BLaER1 (cell line): ENCODE measurements at regions not wholly inside any gene's neighbourhood (a gene's known extent, or its start where the extent isn't known, plus 50 kb on each side); places are given as distances from the start of the nearest gene placed in this dataset.
"Not testable (repeated sequence)": the region's sequence is repeated elsewhere in the genome, so short reads cannot be mapped to it uniquely, and the experiment has no call there.

Experiments
- H3K27ac ChIP-seq: shearing (Covaris generic); formaldehyde crosslinking; 2 replicates; pipeline ENCODE4 v1.8.1; 2022
- H3K27me3 ChIP-seq: shearing (Covaris generic); formaldehyde crosslinking; 2 replicates; pipeline ENCODE4 v1.8.1; 2022
- H3K36me3 ChIP-seq: shearing (Covaris generic); formaldehyde crosslinking; 2 replicates; pipeline ENCODE4 v1.8.1; 2022
- H3K4me1 ChIP-seq: shearing (Covaris generic); formaldehyde crosslinking; 2 replicates; pipeline ENCODE4 v1.8.1; 2022
- H3K4me2 ChIP-seq: shearing (Covaris generic); formaldehyde crosslinking; 2 replicates; pipeline ENCODE4 v1.8.1; 2022
- H3K4me3 ChIP-seq: shearing (Covaris generic); formaldehyde crosslinking; 2 replicates; pipeline ENCODE4 v1.8.1; 2022
- H3K9ac ChIP-seq: shearing (Covaris generic); formaldehyde crosslinking; 2 replicates; pipeline ENCODE4 v1.8.1; 2022
- H3K9me3 ChIP-seq: shearing (Covaris generic); formaldehyde crosslinking; 2 replicates; pipeline ENCODE4 v1.8.1; 2022
- H4K20me1 ChIP-seq: shearing (Covaris generic); formaldehyde crosslinking; 2 replicates; pipeline ENCODE4 v1.8.1; 2022
- Cebpa-rat ChIP-seq: shearing (Covaris generic); IDR thresholded peaks from 2 replicates; pipeline ENCODE4 v1.8.1; 2022

DNA sequence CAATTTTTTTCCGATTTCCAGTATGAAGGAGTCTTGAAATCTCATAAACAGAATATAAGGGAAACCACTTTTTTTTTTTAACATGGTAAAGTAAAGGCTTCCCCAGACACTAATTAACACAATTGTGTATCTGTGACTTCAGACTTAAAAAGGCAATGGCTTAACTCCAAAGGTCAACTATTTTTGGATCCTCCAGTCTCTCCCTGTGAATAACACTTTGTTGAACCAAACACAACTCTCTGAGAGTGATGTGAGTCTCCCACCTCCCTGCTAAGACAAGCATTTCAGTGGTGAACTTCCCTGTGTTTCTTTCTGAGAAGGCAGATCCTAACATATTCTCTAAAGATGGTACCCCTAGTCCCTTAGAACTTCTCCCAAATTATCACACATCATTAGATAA, 219.6 kb upstream of the RBBP8 start:
- H3K4me3 ChIP-seq = no peak overlapping the region
- H3K27ac ChIP-seq = no peak overlapping the region
- no peaks in the 10 kb centered on the region for H3K36me3 ChIP-seq
- H3K4me2 ChIP-seq = no peak overlapping the region
- H3K27me3 ChIP-seq = no peaks in the 10 kb centered on the region
- H4K20me1 ChIP-seq = no peaks in the 10 kb centered on the region
- no peak overlapping the region for H3K9ac ChIP-seq
- TF ChIP-seq Cebpa-rat = no peak
- no peaks in the 10 kb centered on the region for H3K9me3 ChIP-seq
- no peaks in the 10 kb centered on the region for H3K4me1 ChIP-seq

DNA sequence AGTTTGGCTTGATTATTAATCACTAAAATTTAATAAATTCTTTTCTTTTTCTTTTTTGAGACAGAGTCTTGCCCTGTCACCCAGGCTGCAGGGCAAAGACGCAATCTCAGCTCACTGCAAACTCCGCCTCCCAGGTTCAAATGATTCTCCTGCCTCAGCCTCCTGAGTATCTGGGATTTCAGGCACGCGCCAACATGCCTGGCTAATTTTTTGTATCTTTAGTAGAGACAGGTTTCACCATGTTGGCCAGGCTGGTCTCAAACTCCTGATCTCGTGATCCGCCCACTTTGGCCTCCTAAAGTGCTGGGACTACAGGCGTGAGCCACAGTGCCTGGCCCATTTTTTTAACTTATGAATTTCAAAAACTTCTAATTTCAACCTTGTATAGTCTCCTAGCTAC, 215.6 kb upstream of the RBBP8 start:
- H3K9ac ChIP-seq, H3K4me2 ChIP-seq, H3K4me3 ChIP-seq, H4K20me1 ChIP-seq, H3K27ac ChIP-seq, H3K27me3 ChIP-seq, H3K4me1 ChIP-seq, H3K36me3 ChIP-seq, H3K9me3 ChIP-seq: not testable (repeated sequence)

DNA sequence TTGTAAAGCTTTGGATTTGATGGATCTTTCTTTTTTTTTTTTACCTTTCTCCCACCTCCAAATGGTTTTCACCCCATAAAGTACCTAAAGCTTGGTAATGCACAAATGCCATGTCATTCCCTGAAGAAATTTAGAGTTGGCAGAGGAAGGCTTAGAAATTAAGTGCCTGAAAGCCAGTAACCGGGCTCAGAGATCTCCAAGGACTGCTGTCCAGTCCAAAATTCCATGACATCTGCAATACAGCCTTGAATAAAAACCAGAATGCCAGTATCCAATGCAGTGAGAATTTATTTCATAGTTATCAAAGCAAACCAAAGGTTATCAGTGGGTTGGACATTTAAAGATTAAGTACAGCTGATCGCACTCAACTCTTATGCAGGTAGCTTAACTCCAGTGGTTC, 209.9 kb upstream of the RBBP8 start:
- TF ChIP-seq Cebpa-rat = no peak
- no peaks in the 10 kb centered on the region for H3K36me3 ChIP-seq

GRCh38 chr18:22723773-22724172, 209.4 kb upstream of the RBBP8 start:
- Histone ChIP-seq H3K4me1 (no peaks in the 10 kb centered on the region), H3K4me3 (no peak overlapping the region), H4K20me1 (no peaks in the 10 kb centered on the region), H3K9me3 (no peaks in the 10 kb centered on the region), H3K27ac (no peak overlapping the region), H3K4me2 (no peak overlapping the region), H3K27me3 (no peaks in the 10 kb centered on the region), H3K9ac (no peak overlapping the region), H3K36me3 (no peaks in the 10 kb centered on the region)
- TF ChIP-seq Cebpa-rat = no peak

More for the DNA sequence above, 209.9 kb upstream of the RBBP8 start:
- Histone ChIP-seq H3K27me3 (no peaks in the 10 kb centered on the region), H3K4me3 (no peak overlapping the region), H3K9me3 (no peaks in the 10 kb centered on the region), H3K4me1 (no peaks in the 10 kb centered on the region), H4K20me1 (no peaks in the 10 kb centered on the region), H3K27ac (no peak overlapping the region), H3K4me2 (no peak overlapping the region), H3K9ac (no peak overlapping the region)

GRCh38 chr18:22726469-22726868, 206.7 kb upstream of the RBBP8 start:
- H3K36me3 ChIP-seq = no peaks in the 10 kb centered on the region
- H3K4me3 ChIP-seq = no peak overlapping the region
- no peaks in the 10 kb centered on the region for H3K9me3 ChIP-seq
- no peaks in the 10 kb centered on the region for H3K27me3 ChIP-seq
- no peak overlapping the region for H3K4me2 ChIP-seq
- no peak for TF ChIP-seq Cebpa-rat
- no peak overlapping the region for H3K9ac ChIP-seq
- no peaks in the 10 kb centered on the region for H3K4me1 ChIP-seq
- H4K20me1 ChIP-seq = no peaks in the 10 kb centered on the region
- no peak overlapping the region for H3K27ac ChIP-seq

DNA sequence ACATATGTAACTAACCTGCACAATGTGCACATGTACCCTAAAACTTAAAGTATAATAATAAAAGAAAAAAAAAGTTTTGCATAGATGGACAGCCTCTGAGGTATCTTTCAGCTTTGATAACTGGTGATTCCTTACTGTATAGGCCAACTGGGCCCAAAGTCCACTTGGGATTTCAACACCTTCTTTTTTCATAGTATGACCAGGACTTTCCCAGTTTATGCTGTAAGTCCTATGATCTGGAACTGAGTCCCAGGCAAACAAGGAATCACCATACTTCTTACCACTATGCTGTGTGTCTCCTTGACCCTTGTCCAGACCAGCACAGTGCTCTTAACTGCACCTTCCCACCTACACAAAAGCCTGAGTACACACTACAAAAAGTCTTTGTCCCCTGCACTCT, 205.1 kb upstream of the RBBP8 start:
- H4K20me1 ChIP-seq = no peaks in the 10 kb centered on the region
- no peak overlapping the region for H3K4me2 ChIP-seq
- no peaks in the 10 kb centered on the region for H3K9me3 ChIP-seq
- H3K27ac ChIP-seq = no peak overlapping the region
- no peak overlapping the region for H3K4me3 ChIP-seq
- H3K27me3 ChIP-seq = no peaks in the 10 kb centered on the region
- H3K4me1 ChIP-seq = no peaks in the 10 kb centered on the region
- H3K36me3 ChIP-seq = no peaks in the 10 kb centered on the region
- H3K9ac ChIP-seq = no peak overlapping the region
- no peak for TF ChIP-seq Cebpa-rat

DNA sequence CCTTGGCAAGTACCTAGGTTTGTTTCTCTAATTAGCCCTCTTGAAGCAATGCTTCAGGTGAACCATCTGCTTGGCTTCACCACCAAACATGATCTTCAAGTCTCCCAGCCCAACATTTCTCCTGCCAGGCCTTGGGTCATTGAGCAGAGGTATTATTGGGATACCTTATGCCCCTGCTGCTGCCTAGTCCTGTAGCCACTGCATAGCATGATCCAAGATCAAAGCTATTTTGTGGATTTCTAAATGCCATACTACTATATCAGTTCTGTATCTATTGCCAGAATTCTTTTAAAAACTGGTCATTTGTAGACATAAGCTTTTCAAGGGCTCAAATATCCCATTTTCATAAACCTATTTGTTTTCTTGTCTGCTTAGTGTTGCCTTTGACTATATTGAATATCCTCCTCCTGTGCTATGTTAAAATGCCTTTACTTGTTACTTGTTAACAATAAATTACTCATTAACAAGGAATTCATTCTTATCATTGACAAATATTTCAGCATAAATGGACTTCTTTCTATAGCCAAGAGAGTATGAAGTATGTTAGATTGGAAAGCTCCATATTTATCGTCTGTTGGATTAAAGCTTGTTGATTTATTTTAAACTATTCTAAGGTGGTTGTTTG, 204.5 kb upstream of the RBBP8 start:
- no peaks in the 10 kb centered on the region for H3K9me3 ChIP-seq
- no peaks in the 10 kb centered on the region for H4K20me1 ChIP-seq
- no peak for TF ChIP-seq Cebpa-rat
- H3K4me2 ChIP-seq = no peak overlapping the region
- H3K4me1 ChIP-seq = no peaks in the 10 kb centered on the region
- H3K27me3 ChIP-seq = no peaks in the 10 kb centered on the region
- H3K36me3 ChIP-seq = no peaks in the 10 kb centered on the region
- no peak overlapping the region for H3K9ac ChIP-seq
- H3K27ac ChIP-seq = no peak overlapping the region
- H3K4me3 ChIP-seq = no peak overlapping the region

- H3K9ac ChIP-seq = no peak overlapping the region
- H4K20me1 ChIP-seq = no peaks in the 10 kb centered on the region
- no peak for TF ChIP-seq Cebpa-rat
- no peaks in the 10 kb centered on the region for H3K36me3 ChIP-seq
- no peak overlapping the region for H3K27ac ChIP-seq
- H3K4me2 ChIP-seq = no peak overlapping the region
- no peak overlapping the region for H3K4me3 ChIP-seq
- no peaks in the 10 kb centered on the region for H3K27me3 ChIP-seq
- H3K9me3 ChIP-seq = no peaks in the 10 kb centered on the region
- no peaks in the 10 kb centered on the region for H3K4me1 ChIP-seq
Measured at GRCh38 chr18:22731398-22731797, 201.7 kb upstream of the RBBP8 start.

DNA sequence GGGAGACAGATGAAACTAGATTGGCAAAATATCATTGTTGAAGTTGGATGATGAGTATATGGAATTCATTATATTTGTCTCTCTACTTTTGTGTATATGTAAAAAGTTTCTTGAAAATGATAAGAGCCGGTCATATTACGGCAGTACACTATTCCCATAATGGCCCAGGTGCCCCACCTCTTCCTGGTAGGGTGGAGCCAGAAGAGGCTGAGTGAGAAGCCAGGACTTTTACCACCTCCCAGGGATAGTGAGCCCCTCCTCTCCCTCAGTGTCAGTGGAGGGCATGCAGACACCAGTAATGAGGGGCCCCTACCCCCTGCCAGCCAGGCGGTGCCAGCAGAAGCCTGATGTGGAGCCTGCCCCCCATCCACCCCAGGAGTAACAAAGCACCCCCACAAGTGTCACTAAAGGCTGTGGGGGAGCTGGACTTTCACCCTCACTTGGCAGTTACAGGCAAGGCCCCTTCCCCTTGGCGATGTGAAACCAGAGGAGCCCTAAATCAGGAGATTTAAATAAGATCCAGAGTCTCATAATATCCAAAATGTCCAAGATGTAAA, 198.9 kb upstream of the RBBP8 start:
- Histone ChIP-seq H3K4me2 (no peak overlapping the region), H3K4me1 (no peaks in the 10 kb centered on the region), H3K4me3 (no peak overlapping the region), H3K36me3 (no peaks in the 10 kb centered on the region), H4K20me1 (no peaks in the 10 kb centered on the region), H3K9me3 (no peaks in the 10 kb centered on the region), H3K27me3 (no peaks in the 10 kb centered on the region), H3K9ac (no peak overlapping the region), H3K27ac (no peak overlapping the region)
- no peak for TF ChIP-seq Cebpa-rat

- Histone ChIP-seq H3K27ac (no peak overlapping the region), H3K4me2 (no peak overlapping the region), H3K36me3 (no peaks in the 10 kb centered on the region), H3K4me3 (no peak overlapping the region), H3K4me1 (no peaks in the 10 kb centered on the region), H3K9ac (no peak overlapping the region), H4K20me1 (no peaks in the 10 kb centered on the region), H3K9me3 (no peaks in the 10 kb centered on the region), H3K27me3 (no peaks in the 10 kb centered on the region)
- TF ChIP-seq Cebpa-rat = no peak
Measured at GRCh38 chr18:22734791-22735627, 198.1 kb upstream of the RBBP8 start.
